ENCODE measurements at regions not wholly inside any gene's neighbourhood (a gene's known extent, or its start where the extent isn't known, plus 50 kb on each side); places are given as distances from the start of the nearest gene placed in this dataset.

DNA sequence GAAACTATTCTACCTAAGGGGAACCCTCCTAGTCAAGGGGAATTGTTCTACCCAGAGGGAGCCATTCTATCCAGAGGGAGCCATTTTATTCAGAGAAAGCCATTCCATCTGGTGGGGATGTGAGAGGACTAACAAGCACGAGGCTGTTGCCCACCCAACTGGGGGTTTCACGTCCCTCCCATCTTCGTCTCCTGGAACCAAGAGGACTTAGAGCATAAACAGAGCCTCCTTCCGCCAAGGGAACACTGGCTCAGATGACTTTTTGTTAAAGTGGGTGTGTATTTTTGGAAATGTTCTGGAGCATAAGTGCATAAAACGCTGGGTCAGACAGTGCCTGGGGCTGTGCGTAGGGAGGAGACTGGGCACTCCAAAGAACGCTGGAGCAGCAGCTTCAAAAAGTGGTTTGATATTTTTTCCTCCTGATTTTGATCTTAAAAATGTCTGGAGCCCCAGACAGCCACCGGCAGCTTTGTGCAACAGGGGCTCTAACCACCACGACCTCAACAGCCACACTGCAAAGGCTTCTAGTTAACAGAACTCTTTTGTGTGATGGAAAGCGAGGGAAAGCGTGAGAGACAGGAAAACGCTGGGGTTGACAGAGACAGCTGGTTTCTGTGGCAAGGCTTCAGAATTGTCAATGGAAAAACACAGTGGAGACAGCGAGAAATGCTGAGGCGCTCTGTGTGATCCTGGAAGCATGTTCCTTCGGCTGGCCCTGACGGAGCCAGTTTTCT lies 363.6 kb upstream of the CAMK1G start:
- H3K4me1 Mint-ChIP-seq (ENCODE audit: low read depth, unreplicated experiment): peaks cover 3% of the 10 kb centered on the region
- no peaks in the 10 kb centered on the region for H3K36me3 Mint-ChIP-seq (ENCODE audit: unreplicated experiment)
- H3K27me3 Mint-ChIP-seq (ENCODE audit: unreplicated experiment): no peaks in the 10 kb centered on the region
- TF ChIP-seq, protein P1, sequence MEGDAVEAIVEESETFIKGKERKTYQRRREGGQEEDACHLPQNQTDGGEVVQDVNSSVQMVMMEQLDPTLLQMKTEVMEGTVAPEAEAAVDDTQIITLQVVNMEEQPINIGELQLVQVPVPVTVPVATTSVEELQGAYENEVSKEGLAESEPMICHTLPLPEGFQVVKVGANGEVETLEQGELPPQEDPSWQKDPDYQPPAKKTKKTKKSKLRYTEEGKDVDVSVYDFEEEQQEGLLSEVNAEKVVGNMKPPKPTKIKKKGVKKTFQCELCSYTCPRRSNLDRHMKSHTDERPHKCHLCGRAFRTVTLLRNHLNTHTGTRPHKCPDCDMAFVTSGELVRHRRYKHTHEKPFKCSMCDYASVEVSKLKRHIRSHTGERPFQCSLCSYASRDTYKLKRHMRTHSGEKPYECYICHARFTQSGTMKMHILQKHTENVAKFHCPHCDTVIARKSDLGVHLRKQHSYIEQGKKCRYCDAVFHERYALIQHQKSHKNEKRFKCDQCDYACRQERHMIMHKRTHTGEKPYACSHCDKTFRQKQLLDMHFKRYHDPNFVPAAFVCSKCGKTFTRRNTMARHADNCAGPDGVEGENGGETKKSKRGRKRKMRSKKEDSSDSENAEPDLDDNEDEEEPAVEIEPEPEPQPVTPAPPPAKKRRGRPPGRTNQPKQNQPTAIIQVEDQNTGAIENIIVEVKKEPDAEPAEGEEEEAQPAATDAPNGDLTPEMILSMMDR (IDR thresholded peaks at IDR 0.05; ENCODE audit: partially characterized antibody, unreplicated experiment): no peak
- H3K9me3 Mint-ChIP-seq (ENCODE audit: unreplicated experiment): no peaks in the 10 kb centered on the region
- DNase-seq: no peak
- no peak overlapping the region for H3K27ac Mint-ChIP-seq (ENCODE audit: unreplicated experiment)
- no peak overlapping the region for H3K4me3 Mint-ChIP-seq (ENCODE audit: unreplicated experiment)

DNA sequence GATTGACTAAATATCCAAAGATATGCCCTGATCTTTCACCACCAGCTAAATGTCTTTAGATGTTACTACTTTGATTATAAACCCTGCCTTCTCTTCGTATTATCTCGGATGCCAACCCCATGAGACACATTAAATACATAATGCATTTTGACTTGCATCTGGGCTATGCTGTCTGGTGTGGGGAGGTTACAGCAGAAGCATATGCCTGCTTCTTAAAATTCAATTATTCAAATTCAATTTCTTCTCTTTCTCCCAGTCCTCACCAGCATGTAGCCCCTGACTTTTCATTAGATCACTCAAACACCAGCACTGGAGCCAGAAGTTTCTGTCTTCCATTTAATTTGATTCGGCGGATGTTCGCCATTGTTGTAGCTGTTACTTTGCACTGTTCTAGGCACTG lies 360.7 kb upstream of the CAMK1G start:
- H3K4me1 Mint-ChIP-seq (ENCODE audit: low read depth, unreplicated experiment): peaks cover 3% of the 10 kb centered on the region
- no peaks in the 10 kb centered on the region for H3K9me3 Mint-ChIP-seq (ENCODE audit: unreplicated experiment)
- no peaks in the 10 kb centered on the region for H3K36me3 Mint-ChIP-seq (ENCODE audit: unreplicated experiment)
- no peak overlapping the region for H3K27ac Mint-ChIP-seq (ENCODE audit: unreplicated experiment)
- no peak for DNase-seq
- TF ChIP-seq, protein P1 (IDR thresholded peaks at IDR 0.05; ENCODE audit: partially characterized antibody, unreplicated experiment): no peak
- no peak overlapping the region for H3K4me3 Mint-ChIP-seq (ENCODE audit: unreplicated experiment)
- H3K27me3 Mint-ChIP-seq (ENCODE audit: unreplicated experiment): no peaks in the 10 kb centered on the region

DNA sequence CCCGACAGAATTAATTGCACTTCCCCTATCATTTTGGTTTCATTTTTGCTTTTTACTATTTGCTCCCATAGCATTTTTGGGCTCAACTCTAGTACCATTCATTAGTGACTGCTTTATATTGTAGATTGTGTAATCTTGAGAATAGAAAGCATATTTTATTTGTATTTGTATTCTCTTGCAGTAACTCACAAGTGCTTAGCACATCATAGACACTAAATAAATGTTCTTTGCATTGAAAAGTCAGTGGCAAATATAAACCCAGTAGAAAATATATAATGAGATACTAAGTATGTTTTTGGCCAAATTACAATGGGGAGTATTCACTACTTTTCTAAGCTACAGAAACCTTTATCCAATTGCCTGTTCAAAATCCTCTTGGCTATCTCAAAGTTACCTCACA lies 359.7 kb upstream of the CAMK1G start:
- no peak overlapping the region for H3K4me3 Mint-ChIP-seq (ENCODE audit: unreplicated experiment)
- no peaks in the 10 kb centered on the region for H3K36me3 Mint-ChIP-seq (ENCODE audit: unreplicated experiment)
- DNase-seq: no peak
- peaks cover 3% of the 10 kb centered on the region for H3K4me1 Mint-ChIP-seq (ENCODE audit: low read depth, unreplicated experiment)
- no peaks in the 10 kb centered on the region for H3K27me3 Mint-ChIP-seq (ENCODE audit: unreplicated experiment)
- no peaks in the 10 kb centered on the region for H3K9me3 Mint-ChIP-seq (ENCODE audit: unreplicated experiment)
- H3K27ac Mint-ChIP-seq (ENCODE audit: unreplicated experiment): no peak overlapping the region
- TF ChIP-seq, protein P1 (IDR thresholded peaks at IDR 0.05; ENCODE audit: partially characterized antibody, unreplicated experiment): no peak

DNA sequence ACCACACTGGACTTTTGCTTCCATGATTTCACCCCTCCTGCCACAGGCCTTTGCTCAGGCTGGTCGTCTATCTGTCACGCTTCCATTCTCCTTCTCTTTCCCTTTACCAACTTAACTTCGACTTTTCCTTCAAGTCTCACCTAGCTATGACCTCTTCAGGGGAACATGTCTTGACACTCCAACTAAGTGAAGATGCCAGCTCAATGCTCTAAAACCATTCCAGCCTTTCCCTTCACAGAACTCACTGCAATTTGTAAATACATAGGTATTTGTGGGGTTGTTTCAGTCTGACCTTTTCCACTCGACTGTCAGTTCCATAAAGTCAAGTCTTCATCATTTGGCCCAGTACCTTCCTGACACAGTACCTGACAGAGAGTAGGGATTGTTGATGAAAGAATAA lies 358.6 kb upstream of the CAMK1G start:
- Mint-ChIP-seq H3K4me1 (ENCODE audit: low read depth, unreplicated experiment) (peaks cover 3% of the 10 kb centered on the region), H3K27ac (ENCODE audit: unreplicated experiment) (no peak overlapping the region), H3K9me3 (ENCODE audit: unreplicated experiment) (no peaks in the 10 kb centered on the region), H3K4me3 (ENCODE audit: unreplicated experiment) (no peak overlapping the region), H3K36me3 (ENCODE audit: unreplicated experiment) (no peaks in the 10 kb centered on the region), H3K27me3 (ENCODE audit: unreplicated experiment) (no peaks in the 10 kb centered on the region)
- TF ChIP-seq, protein P1 (IDR thresholded peaks at IDR 0.05; ENCODE audit: partially characterized antibody, unreplicated experiment): no peak
- DNase-seq: no peak

DNA sequence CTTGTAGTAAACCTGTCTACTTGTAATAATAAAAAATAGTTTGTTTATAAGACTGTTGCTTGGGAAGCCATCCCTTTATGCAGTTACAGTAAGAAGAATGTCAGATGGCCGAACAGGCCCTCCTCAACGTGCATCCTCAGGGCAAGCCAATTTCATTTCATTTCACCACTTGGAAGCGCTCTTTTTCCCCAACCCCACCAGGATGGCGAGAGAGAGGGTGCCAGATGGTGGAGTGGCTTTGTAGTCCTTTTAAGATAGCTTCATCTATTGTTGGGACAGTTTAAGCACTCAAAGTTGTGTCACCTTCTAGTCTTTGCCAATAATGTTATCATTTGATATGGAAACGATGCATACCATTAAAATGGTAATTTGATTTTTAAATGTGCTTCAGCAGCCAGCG lies 356.3 kb upstream of the CAMK1G start:
- Mint-ChIP-seq H3K4me1 (ENCODE audit: low read depth, unreplicated experiment) (peaks cover 3% of the 10 kb centered on the region), H3K27me3 (ENCODE audit: unreplicated experiment) (no peaks in the 10 kb centered on the region), H3K9me3 (ENCODE audit: unreplicated experiment) (peaks cover 1% of the 10 kb centered on the region), H3K27ac (ENCODE audit: unreplicated experiment) (no peak overlapping the region), H3K4me3 (ENCODE audit: unreplicated experiment) (no peak overlapping the region), H3K36me3 (ENCODE audit: unreplicated experiment) (peaks cover 7% of the 10 kb centered on the region)
- DNase-seq: no peak
- TF ChIP-seq, protein P1 (IDR thresholded peaks at IDR 0.05; ENCODE audit: partially characterized antibody, unreplicated experiment): no peak
